MG63 (cell line): ENCODE measurements at regions not wholly inside any gene's neighbourhood (a gene's known extent, or its start where the extent isn't known, plus 50 kb on each side); places are given as distances from the start of the nearest gene placed in this dataset.

Experiments
- DNase-seq: peaks from one replicate; pipeline ENCODE4 v3.0.0-alpha.2; 2020
- H3K27me3 ChIP-seq: fragments of 250-450 bp; sonication (Bioruptor Pico); 2 replicates; pipeline ENCODE4 v1.5.1; 2020; ENCODE audit warnings: mild to moderate bottlenecking, moderate library complexity
- H3K36me3 ChIP-seq: fragments of 250-450 bp; sonication (Bioruptor Pico); 2 replicates; pipeline ENCODE4 v1.5.1; 2020; ENCODE audit warnings: mild to moderate bottlenecking, moderate library complexity
- H3K4me3 ChIP-seq: fragments of 250-450 bp; sonication (Bioruptor Pico); 2 replicates; pipeline ENCODE4 v1.5.1; 2020; ENCODE audit warnings: mild to moderate bottlenecking, moderate library complexity
- H3K9me3 ChIP-seq: fragments of 250-450 bp; sonication (Bioruptor Pico); 2 replicates; pipeline ENCODE4 v1.5.1; 2020; ENCODE audit warnings: mild to moderate bottlenecking, moderate library complexity

DNA sequence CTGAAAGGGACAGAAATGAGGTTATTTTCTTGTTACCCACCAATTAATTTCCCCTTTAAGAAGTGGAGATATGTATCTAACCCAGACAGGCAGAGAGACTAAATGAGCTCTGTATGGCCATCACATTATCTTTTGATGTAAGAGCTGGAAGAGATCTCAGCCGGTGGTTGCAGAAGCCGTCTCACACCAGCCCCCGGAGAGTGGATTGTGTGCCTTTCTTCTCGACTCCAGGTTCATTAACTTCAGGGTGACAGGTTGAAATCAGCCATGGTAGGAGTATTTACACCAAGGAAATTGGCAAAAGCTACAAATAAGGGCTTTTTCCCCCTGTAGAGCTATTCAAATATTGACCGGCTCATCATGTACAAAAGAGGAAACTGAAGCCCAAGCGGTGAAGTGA is 580.3 kb upstream of the CADM1 start:
- no peak for DNase-seq
- H3K27me3 ChIP-seq, result no peaks in the 10 kb centered on the region
- H3K9me3 ChIP-seq, result no peaks in the 10 kb centered on the region
- H3K36me3 ChIP-seq, result no peaks in the 10 kb centered on the region
- no peak overlapping the region for H3K4me3 ChIP-seq

DNA sequence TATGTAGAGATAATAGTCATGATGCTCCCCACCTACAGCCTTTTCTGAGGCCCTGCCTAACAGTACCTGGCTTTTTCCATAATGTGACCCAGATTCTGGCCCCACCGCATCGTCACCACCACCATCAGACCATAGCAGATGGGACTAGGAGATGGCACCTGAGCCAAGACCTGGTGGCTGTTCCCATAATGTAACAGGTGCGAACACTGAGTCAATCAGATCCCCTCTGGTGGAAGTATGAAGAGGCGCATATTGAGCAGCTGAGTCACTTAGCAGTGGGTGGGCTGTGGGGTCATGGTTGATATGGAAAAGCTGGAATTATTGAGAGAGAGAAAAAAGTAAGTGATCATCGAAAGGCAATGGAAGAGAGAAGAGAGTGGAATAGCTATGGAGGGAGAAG is 578.0 kb upstream of the CADM1 start:
- Histone ChIP-seq H3K4me3 (no peak overlapping the region), H3K9me3 (no peaks in the 10 kb centered on the region), H3K36me3 (no peaks in the 10 kb centered on the region), H3K27me3 (no peaks in the 10 kb centered on the region)
- DNase-seq, result no peak

DNA sequence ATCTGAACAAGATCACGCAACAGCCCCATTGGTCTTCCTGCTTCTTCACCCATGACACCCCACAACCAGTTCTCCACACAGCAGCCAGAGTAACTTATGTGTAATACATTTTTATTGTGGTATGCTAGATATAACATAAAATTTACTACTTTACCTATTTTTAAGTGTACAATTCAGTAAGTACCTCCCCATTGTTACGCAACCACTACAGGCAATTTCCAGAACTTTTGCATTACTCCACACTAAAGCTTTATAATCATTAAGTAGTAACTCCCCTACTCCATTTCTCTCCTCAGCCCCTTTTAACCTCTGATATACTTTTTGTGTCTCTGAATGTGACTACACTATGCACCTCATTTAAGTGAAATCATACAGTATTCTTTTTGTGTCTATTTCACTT is 575.4 kb upstream of the CADM1 start:
- Histone ChIP-seq H3K9me3 (no peaks in the 10 kb centered on the region), H3K27me3 (no peaks in the 10 kb centered on the region), H3K4me3 (no peak overlapping the region), H3K36me3 (no peaks in the 10 kb centered on the region)
- DNase-seq, result no peak

DNA sequence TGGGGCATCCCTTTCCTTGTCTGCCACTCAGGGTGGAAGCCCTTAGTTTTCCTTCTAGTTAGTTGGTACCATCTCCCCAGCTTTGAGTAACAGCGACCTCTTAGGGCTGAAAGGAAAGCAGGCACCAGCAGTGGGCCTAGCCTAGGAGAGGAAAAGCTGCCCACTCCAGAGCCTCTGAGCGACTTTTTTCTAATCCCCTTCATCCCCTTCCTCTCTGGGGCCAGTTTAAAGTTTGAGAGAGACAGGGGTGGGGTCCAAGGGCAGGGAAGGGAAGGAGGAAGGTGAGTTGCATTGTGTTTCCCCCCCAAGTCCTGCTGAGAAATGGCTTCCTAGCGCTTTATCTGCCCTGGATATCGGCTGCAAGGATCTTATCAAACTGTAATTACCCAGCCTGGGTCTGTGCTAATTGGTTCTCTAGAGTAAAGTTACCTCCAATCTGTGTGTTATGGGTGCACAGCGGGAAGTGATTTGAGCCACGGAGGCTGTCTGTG is 573.9 kb upstream of the CADM1 start:
- no peak for DNase-seq
- no peaks in the 10 kb centered on the region for H3K36me3 ChIP-seq
- no peaks in the 10 kb centered on the region for H3K9me3 ChIP-seq

DNA sequence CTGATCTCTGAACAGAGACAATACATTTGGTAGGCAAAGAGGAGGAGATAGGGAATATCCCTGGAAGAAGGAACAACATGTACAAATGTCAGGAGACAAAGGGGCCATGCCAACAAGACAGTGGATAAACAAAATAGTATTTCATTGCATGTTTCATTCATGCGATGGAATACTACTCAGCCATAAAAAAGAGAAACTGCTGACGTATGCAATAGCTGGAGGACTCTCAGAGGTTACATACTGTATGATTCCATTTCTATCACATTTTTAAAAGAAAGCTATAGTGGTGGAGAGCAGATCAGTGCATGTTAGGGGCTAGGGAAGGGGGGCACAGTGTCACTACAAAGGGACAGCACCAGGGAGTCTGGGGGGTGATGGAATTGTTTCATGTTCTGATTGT is 572.9 kb upstream of the CADM1 start:
- Histone ChIP-seq H3K27me3 (no peaks in the 10 kb centered on the region), H3K36me3 (no peaks in the 10 kb centered on the region), H3K4me3 (no peak overlapping the region), H3K9me3 (no peaks in the 10 kb centered on the region)
- no peak for DNase-seq

More for the DNA sequence above, 573.9 kb upstream of the CADM1 start:
- H3K27me3 ChIP-seq, result no peaks in the 10 kb centered on the region
- H3K4me3 ChIP-seq, result no peak overlapping the region

DNA sequence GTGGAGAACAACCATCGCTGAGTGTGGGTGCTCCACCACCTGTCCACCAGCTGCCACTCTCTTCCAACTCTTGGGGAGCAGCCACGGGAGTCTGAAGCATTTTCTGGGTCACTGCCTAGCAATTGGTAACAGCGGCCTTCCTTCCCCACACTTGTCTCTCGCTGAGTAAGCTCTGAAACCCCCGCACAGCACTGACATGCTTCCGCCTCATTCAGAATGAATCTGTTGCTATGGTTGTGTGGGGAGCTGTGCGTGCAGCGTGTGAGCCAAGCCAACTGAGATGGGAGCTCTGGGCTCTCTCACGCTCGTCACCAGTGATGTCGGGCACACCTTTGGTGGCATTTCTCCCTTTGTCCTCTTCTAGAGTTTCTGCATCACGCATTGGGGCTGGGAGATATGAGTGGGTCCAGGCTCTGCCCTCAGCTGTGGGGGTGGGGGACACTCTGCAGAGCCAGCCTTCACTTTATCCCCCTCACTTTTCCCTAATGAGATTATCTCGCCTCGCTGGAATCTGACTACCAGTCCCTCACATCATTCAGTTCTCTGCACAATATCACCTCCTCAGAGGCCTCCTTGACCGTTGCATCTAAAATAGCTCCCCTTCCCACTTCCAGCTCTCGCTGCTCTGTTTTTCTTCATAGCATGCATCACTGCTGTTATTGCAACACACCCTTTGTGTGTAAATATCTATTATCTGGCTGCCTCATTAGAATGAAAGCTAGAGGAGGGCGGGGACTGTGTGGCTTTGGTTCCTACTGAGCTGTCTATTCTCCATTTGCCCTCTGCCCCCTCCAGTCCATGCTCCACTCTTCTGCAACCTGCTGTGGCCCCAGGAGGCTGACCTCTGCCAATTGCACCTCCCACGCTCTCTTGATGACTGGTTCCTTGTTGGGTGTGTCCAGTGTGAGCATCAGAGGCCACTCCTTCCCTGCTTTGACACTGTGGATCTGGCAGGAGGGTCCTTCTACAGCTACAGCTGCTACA is 569.9 kb upstream of the CADM1 start:
- H3K4me3 ChIP-seq, result no peak overlapping the region
- peak; percentile 70 for DNase-seq
- H3K36me3 ChIP-seq, result no peaks in the 10 kb centered on the region
- H3K9me3 ChIP-seq, result no peaks in the 10 kb centered on the region
- no peaks in the 10 kb centered on the region for H3K27me3 ChIP-seq

DNA sequence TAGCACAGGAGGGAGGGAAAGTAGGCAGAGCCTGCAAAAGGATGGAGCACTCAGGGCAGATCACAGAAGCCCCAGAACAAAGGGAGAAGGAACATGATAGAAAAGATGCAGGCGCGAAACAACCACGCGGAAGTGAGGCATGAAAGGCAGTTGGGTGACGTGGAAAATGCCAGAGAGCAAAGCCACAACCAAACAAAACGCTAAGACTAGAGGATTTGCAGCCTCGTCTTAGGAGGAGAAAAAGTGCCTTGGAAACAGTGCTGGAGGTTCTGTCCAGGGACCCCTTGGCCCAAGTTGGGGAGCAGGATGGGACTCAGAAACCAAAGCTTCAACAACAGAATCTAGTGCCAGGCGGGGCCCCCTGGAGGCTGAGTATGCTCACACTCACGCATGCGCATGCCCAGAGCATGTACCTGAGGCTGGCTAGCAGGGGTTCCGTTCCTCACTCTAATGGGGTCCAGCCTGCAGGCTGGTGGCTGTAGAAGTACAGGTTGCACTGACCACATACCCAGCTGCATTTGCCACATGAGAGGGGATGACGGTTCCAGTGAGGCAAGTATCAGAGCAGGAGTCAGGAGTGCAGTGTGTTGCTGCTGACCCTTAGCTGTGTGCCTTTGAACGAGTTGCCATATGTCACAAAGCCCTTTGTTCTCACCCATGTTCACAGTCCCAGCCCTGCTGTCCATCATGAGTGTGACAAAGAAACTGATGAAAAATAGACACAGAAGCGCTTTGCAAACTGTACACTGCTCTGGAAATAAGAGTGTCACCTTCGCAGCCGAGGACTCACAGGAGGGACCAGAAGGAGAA is 568.6 kb upstream of the CADM1 start:
- no peaks in the 10 kb centered on the region for H3K27me3 ChIP-seq
- no peak for DNase-seq
- no peaks in the 10 kb centered on the region for H3K9me3 ChIP-seq
- H3K4me3 ChIP-seq, result no peak overlapping the region
- no peaks in the 10 kb centered on the region for H3K36me3 ChIP-seq

DNA sequence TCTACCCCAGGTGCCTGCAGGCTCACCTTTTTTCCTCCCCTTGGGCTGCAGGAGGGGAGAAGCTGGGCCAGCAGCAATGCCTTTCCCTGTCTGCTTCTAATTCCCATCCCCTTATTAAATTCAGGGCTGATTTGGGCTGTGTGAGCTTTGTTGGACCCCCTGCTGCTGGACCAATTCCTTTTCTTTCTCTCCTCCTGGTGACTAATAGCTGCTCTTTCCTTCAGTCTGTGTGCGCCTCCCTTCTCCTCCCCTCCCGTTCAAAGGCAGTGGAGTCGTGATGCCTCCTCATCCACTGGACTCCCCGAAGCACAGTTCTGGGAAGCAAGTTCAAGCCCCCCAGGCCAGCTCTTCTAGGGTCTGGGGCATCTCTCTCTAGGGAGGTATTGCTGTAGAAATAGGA is 567.9 kb upstream of the CADM1 start:
- H3K27me3 ChIP-seq, result no peaks in the 10 kb centered on the region
- DNase-seq, result no peak
- H3K9me3 ChIP-seq, result no peaks in the 10 kb centered on the region

DNA sequence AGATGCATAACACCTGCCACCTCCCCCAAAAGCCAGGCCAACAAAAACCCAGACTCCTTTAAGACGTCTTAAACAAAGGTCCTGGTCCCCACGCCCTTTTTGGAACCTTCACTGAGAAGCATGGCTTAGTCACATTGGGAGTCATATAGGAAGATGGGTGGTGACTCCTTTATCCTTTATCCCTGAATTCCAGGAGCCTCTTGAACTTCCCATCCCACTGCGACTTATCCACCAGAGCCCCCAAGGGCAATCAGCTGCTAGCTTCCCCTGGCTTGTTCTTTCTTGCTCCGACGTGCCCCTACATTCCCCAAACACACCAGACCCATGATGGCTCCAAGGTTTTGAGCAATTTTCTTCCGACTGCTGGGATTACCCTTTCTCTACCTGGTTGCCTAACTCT is 567.0 kb upstream of the CADM1 start:
- no peak for DNase-seq
- Histone ChIP-seq H3K4me3 (no peak overlapping the region), H3K36me3 (no peaks in the 10 kb centered on the region), H3K27me3 (no peaks in the 10 kb centered on the region), H3K9me3 (no peaks in the 10 kb centered on the region)

More for the DNA sequence above, 567.9 kb upstream of the CADM1 start:
- Histone ChIP-seq H3K36me3 (no peaks in the 10 kb centered on the region), H3K4me3 (no peak overlapping the region)

DNA sequence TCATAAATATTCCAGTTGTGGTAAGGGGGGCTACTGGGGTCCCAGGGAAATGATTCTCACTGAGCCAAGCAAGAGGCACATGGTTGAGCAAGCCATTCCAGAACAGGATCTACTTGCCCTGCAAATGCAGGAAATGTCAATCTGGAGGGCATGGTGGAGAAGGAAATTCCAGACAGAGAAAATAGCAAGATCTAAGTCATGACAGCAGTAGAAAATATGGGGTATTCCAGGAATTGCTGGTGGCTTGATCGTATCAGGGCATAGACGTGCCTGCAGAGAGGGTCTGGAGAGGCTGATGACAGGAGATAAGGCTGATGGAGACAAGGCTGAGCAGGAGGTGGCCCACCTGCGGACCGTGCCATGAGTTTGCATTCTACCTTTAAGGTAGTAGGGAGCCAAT is 566.3 kb upstream of the CADM1 start:
- Histone ChIP-seq H3K36me3 (no peaks in the 10 kb centered on the region), H3K27me3 (no peaks in the 10 kb centered on the region), H3K9me3 (no peaks in the 10 kb centered on the region), H3K4me3 (no peak overlapping the region)
- no peak for DNase-seq

DNA sequence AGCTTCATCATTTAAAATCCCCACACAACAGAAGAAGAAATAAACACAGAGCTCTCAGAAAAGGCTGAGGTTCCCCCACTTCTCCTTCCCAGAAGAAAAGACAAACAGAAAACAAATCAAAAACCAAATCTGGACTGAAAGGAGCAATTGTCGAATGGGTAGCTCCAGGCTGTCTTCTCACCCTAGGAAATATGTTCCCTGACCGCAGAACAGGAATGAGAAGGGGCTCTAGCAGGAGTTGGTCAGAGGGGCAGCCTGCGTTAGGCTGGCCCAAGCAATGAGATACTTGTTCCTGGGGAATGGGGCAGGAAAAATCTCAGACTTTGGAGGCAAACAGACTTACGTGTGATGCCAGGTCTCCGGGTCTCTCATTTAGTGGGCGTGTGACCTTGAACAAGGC is 562.6 kb upstream of the CADM1 start:
- no peak for DNase-seq
- no peaks in the 10 kb centered on the region for H3K9me3 ChIP-seq
- no peak overlapping the region for H3K4me3 ChIP-seq
- H3K27me3 ChIP-seq, result no peaks in the 10 kb centered on the region
- no peaks in the 10 kb centered on the region for H3K36me3 ChIP-seq

DNA sequence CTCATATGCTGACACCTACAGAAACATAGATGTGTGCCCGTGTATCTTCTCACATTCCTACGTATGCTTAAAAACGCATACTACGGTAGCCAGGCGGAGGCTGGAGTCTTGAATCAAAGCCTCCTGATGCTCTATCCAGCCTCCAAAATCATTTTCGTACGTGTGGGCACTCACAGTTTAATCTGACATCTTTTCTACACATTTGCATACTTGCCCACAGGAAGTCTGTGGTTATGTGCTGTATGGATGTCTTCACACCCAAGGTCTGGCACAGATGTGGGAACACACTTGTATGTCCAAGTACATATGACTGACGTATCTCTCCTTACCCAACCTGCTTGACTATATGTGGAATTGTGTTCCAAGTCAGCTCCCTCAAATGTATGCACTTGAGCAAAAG is 561.8 kb upstream of the CADM1 start:
- Histone ChIP-seq H3K9me3 (no peaks in the 10 kb centered on the region), H3K27me3 (no peaks in the 10 kb centered on the region), H3K36me3 (no peaks in the 10 kb centered on the region), H3K4me3 (no peak overlapping the region)
- no peak for DNase-seq

DNA sequence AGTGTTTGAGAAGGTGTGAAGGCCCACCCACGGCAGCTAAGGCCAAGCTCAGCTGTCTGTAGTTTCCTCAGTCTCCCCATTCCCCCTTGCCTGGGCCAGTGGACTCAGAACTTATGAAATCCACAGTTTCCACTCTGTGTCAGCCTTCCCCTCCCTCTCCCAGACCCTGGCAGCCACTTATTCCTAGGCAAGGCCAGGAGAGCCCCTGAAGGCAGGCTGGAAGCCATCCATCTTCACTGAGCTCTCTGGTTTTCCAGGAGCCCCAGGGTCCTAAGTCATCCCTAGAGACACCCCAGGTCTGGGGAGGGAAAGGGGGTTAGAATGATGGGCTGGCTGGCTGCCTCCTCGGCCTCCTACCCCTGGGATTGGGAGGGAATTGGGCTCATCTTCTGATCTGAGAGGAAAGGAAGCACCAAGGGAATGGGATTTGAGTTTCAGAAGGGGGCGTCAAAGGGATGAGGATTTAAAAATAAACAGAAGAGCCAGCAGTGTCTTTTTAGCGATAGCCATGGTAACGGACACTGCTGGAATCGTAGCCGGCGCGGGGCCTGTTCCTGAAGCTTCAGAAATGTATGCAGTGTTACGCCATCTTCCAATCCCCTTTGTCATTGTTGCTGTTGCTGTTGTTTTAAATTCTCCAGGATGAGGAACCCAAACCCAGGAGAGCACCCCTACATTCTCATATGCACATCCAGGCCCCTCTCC is 561.1 kb upstream of the CADM1 start:
- H3K27me3 ChIP-seq, result no peaks in the 10 kb centered on the region
- no peaks in the 10 kb centered on the region for H3K9me3 ChIP-seq
- H3K4me3 ChIP-seq, result no peak overlapping the region
- H3K36me3 ChIP-seq, result no peaks in the 10 kb centered on the region
- DNase-seq, result no peak

DNA sequence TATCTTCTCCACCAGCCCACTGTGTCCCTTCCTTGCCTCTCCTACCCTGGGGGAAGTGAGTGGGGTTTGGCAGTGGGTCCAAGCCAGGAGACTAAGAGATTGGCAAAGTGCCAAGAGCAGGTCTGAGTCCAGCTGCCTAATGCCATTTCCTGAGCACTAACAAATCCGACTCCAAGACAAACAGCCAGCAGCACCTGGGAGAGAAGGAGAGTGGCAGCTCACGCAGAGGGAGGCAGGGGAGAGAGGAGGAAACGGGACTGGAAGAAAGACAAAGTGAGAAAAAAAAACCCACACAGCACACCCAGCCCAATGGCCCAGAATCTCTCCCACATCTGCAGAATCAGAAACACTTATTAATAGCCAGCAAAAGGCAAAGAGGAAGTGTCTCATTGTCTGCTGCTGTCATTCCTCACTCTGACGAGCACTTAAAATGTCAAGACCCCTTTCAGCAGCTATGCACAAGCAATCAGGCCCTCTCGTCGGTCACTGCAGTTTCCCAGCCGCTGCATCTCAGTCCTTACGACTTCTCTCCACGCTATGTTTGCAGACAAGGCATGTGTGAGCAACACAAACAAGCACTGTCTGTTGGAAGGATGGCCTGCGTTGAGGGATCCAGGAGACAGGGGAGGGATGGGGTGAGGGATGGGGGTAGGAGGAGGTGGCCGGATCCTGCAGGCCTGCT is 558.4 kb upstream of the CADM1 start:
- Histone ChIP-seq H3K27me3 (no peaks in the 10 kb centered on the region; the same call in 1 of the 2 replicates), H3K9me3 (no peaks in the 10 kb centered on the region), H3K4me3 (no peak overlapping the region), H3K36me3 (no peaks in the 10 kb centered on the region)
- DNase-seq, result no peak

DNA sequence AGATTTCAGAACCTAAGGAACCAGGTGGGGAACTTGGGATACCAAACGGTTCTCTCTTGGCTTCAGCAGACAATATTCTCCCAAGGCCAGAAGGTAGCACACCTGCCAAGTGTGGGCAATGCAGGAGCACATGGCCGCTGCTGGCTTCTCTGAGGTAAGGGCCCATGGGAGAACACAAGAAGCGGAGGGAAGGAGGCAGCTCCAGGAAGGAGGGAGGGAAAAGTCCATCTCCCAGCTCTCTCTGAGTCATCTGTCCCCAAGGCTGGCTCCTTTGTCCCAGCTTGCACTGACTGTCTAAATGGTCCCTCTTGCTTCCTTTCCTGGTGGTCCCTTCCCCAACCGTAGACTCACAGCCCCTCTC is 557.9 kb upstream of the CADM1 start:
- Histone ChIP-seq H3K9me3 (no peaks in the 10 kb centered on the region), H3K4me3 (no peak overlapping the region), H3K27me3 (peaks cover 3% of the 10 kb centered on the region), H3K36me3 (no peaks in the 10 kb centered on the region)
- no peak for DNase-seq

DNA sequence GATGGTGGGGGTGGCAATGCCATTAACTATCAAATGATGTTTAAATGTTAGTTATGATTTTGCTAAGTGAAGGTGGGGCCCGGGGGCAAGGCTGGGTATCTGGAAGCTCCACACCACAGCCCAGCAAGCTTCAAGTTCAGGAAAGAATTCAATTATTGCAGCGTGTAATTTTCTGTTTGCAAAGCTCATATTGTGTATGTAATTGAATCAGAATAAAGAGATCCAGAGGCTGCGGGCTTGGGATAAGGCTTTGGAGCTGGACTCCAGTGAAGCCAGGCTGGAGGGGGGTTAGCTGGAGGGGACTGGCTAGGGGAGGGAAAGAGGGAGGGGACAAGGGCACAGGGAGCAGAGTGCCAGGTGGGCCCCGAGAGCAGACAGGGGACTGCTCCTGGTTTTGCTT is 557.1 kb upstream of the CADM1 start:
- Histone ChIP-seq H3K36me3 (no peaks in the 10 kb centered on the region), H3K9me3 (no peaks in the 10 kb centered on the region), H3K27me3 (peaks cover 3% of the 10 kb centered on the region), H3K4me3 (no peak overlapping the region)
- DNase-seq, result no peak
